Stimulated activated CD8-positive, alpha-beta memory T cell treated with anti-CD3 and anti-CD28 coated beads, Interleukin-2, amount 100 ng/mL, for 1 hour (primary cell): ENCODE measurements at regions not wholly inside any gene's neighbourhood (a gene's known extent, or its start where the extent isn't known, plus 50 kb on each side); places are given as distances from the start of the nearest gene placed in this dataset.

ENCODE experiments used
- DNase-seq, 2 donors: peaks; one replicate each; pipeline ENCODE4 v3.0.0-alpha.2; 2020; ENCODE audit warnings: low read depth in 2 of 2

- no peak for DNase-seq
Measured at GRCh38 chr4:11494232-11494631, 65.5 kb upstream of the HS3ST1 start.

- no peak for DNase-seq
Measured at GRCh38 chr4:11489453-11490083, 60.9 kb upstream of the HS3ST1 start.

GRCh38 chr4:11488657-11489452 lies 60.2 kb upstream of the HS3ST1 start:
- DNase-seq: no peak

- no peak for DNase-seq
Measured at GRCh38 chr4:11487868-11488544, 59.3 kb upstream of the HS3ST1 start.

GRCh38 chr4:11487139-11487538 lies 58.4 kb upstream of the HS3ST1 start:
- DNase-seq: no peak

GRCh38 chr4:11485926-11486325 lies 57.2 kb upstream of the HS3ST1 start:
- DNase-seq: no peak

- DNase-seq: no peak
Measured at GRCh38 chr4:11484531-11484930, 55.8 kb upstream of the HS3ST1 start.

- DNase-seq: no peak
Measured at GRCh38 chr4:11483046-11483445, 54.4 kb upstream of the HS3ST1 start.

- DNase-seq: no peak
Measured at GRCh38 chr4:11480683-11481082, 52.0 kb upstream of the HS3ST1 start.
